GM18868 (cell line): ENCODE measurements at regions not wholly inside any gene's neighbourhood (a gene's known extent, or its start where the extent isn't known, plus 50 kb on each side); places are given as distances from the start of the nearest gene placed in this dataset.
A peak's percentile ranks its signal among the peaks of the same experiment; 100 is the strongest.
"Not testable (repeated sequence)": the region's sequence is repeated elsewhere in the genome, so short reads cannot be mapped to it uniquely, and the experiment has no call there.

ENCODE experiments used
- ATAC-seq: cut with Tn5 transposase; IDR thresholded peaks from one replicate; pipeline ENCODE4 v1.9.1; 2021; ENCODE audit warnings: mild to moderate bottlenecking, moderate library complexity; ENCODE audit not compliant: unreplicated experiment

DNA sequence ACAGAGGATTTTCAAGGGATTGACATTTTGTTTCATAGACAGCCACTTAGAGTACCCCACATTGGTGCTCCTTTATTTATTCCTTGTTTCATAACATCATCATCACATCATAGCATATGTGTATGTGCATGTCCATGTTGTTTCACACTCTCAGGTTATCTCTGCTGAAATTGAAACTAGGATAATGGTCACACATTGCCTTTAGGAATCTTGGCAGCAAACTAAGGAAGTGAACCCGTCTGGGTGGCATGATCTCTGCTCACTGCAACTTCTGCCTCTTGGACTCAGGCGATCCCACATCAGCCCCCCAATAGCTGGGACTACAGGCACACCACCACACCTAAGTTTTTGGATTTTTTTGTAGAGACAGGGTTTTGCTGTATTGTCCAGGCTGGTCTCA lies 234.2 kb upstream of the ANKRD50 start:
- no peak for ATAC-seq

DNA sequence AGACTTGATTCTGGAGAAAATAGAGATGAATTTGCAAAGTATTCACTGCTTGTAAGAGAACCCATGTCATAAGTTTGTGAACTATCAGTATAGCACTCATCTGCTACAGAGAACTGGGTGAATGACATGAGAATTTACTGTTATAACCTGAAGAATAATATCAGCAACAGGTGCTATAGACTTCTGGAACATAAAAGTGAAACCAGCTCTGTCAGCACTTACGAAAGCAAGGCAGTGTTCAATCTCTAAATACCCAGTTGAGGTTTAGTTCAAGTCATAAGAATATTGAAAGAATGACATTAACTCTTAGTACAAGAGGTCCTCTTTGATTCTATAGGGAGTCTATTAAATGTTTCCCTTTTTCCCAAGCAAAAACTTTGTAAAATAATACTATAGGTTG lies 232.9 kb upstream of the ANKRD50 start:
- peak; percentile 57 for ATAC-seq

DNA sequence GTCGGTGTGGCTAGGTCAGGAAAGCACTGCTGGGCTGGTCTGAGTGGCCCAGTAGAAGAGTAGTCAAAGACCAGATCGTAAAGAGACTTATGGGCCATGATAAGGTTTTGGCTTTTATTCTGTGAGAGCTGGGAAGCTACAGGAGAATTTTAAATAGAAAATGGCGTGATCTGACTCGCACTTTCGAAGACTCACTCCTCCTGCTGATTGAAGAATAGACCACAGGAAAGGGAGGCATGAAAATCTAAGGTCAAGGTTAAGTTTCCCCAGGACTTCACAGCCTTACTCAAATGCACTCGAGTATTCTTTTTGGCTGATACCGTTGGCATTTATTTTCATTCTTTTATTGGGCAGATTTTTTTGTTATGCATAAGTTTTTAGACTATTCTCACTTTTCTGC lies 231.4 kb upstream of the ANKRD50 start:
- ATAC-seq = peak; percentile 47

DNA sequence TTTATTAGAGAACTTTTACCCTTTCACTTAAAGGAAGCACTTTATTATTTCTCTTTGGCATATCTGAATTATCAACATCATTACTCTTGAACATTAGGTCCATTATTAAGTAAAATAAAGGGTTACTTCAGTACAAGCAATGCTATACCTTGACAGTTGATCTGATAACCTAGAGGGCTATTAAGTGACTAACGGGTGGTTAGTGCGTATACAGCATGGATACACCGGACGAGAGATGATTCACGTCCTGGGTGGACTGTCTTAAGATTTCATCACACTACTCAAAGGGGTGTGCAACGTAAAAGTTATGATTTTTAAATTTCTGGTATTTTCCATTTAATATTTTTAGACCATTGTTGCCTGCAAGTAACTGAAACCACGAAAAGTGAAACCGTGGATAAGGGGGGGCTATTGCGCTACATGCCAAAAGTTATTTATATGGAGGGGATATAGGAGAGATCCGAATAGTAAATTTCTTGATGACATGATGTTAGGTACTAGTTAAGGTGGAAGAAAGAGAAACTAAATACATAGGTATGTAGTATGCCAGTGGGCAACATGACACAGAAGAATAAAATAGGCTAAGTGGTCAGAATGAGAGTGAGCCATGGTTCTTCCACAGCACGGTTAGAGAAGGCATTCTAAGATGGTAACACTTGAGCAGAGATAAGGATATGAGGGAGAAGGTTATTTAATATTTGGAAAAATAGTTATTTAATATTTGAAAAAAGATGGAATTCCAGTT lies 230.8 kb upstream of the ANKRD50 start:
- ATAC-seq = no peak

DNA sequence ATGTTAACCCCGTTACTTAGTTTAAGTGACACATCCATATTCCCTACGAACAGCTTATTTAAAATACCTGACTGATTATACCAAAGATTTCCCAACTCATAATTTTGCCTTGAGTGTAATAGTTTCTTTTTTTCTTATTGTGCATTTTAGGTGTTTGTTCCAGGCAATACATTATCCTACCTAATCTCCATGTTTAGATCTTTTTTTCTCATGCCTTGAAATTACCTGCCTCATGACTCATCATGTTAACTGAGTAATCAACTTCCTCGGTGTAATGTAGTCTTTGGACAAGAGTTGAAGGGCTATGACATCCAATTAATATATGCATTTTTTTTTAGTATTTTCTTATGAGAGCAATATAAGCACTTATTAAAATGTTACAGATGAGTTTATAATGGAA lies 228.7 kb upstream of the ANKRD50 start:
- ATAC-seq = no peak

DNA sequence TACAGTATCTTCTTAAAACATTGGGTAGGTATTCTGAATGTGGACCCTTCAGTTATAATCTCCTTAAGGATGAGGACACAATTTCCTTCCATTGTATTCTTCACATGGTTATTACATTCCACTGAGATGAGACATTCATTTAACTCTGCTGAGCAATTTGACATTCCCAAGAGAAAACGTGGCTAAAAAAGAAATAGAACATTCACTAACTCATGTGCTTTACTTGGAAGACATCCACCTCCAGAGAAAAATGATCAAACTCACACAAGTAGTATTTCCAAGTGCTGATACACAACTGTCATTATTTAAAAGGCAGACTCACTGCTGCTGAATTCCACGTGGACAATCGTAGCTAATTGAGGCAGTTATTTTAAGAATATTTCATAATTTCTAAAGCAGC lies 227.9 kb upstream of the ANKRD50 start:
- ATAC-seq = no peak

DNA sequence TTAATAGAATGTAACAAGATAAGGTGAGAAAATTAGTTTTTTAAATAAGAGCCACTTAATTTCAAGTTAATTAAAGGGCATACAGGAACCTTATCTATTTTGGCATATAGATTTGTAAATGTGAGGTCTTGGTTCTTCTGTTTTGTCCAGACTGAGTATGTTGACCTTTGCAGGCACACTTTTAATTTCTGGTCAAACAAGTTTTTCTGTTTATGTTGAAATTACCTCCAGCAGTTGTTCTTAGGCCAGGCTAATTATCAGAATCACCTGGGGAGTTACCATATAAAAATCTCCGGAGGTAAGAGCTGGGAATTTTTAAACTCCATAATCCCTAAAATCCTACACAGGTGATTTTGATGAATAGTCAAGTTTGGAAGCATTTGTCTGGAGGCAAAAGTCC lies 227.4 kb upstream of the ANKRD50 start:
- ATAC-seq = no peak

DNA sequence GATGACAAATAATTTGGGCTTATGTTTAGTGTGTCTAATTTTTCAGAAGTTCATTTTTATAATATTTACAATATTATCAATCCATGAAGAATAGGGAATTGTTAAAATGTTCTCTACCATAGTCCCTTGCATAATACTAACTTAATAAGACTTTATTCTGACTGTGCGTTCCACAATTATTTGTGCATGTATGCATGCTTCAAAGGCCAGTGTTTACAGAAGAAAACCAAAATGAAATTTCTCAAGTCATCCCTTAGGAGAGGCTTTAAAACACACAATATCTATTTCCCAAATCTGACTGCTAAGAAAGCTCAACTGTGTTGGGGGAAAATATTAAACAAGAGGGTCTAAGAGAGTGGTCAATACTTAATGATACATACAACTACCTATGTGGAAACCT lies 226.3 kb upstream of the ANKRD50 start:
- no peak for ATAC-seq

DNA sequence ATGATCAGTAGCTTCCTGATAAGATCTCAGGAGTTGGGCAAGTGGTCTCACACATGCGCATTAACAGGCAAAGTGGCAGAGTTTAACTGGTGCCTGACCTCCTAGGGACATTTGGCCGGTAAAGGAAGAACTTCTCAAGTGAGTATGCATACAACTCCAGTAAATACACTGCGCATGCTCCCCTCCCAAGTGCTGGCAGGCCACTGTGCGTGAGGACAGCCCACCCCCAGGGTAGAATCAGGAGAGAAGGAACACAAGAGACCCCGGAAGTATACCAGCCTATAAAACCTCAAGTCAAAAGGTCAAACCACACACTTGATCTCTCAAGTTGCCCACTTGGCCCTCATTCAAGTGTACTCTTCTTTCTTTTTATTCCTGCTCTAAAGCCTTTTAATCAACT lies 225.5 kb upstream of the ANKRD50 start:
- no peak for ATAC-seq

DNA sequence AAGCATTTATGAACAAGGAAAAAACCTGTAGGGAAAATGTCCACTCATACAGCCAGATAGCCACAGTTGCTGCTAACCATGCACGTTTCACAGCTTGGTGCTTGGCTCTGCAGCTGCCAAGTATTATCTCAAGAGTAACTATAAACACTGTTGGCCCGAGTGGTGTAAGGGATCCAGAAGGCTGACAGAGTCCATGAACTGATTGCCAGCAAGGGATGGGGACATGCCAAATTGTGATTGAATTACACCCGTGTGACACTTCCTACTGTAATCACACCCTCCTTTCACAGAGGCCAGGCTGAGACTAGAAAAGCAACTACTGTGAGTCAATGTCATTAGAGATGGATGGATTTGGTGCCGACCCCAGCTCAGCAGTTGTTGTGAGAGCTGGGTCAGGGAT lies 223.9 kb upstream of the ANKRD50 start:
- no peak for ATAC-seq

DNA sequence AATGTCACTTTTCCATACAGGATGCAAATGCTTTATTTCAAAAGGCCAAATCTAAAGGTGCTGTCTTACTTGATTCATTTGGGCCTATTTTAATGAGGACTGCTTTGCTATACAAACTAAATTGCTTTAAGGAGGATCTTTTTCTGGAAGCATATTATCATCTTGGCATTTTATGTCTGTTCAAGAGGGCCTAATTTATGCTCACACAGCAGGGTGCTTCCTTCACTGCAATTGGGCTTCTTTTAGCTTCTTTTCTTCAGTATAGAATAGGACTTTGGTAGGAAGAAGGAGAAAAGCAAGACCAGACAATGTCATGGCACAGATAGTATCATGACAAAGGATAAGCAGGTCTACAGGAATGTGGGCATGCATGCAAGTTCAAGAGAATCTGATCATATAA lies 222.4 kb upstream of the ANKRD50 start:
- no peak for ATAC-seq

DNA sequence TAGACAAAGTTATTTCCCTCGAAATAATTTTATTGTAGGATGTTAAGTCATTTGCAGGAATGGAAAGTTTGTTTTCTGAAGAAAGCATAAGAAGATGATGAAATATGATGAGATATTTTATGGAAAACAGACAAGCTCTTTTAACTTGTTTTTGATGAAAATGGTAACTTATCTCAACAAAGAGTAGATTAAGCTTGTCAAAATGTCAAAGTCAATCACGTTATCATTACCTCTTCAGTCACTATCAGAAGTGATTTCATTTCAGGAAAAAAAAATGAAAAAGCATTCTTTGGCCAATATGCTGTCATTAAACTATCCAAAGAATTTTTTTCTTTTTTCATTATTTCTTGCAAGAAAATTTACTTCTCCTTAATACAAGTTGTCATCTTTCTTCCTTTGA lies 221.0 kb upstream of the ANKRD50 start:
- ATAC-seq = no peak

DNA sequence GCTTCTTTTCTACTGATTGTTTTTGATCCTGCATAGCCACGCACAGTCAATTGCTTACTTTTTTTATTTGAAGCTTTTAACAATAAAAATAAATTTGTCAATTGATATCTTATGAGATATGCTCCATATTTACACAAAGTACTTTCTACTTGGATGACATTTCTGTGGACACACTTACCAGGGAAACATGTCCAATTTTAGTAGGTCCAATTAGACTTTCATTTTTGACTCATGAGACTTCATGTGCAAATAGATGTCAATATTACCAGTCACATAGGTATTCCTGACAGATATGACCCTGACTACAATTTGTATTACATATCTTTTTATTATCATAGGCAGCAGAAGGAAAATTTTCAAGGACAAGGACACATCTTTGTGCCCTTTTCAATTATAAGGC lies 219.9 kb upstream of the ANKRD50 start:
- ATAC-seq = no peak

DNA sequence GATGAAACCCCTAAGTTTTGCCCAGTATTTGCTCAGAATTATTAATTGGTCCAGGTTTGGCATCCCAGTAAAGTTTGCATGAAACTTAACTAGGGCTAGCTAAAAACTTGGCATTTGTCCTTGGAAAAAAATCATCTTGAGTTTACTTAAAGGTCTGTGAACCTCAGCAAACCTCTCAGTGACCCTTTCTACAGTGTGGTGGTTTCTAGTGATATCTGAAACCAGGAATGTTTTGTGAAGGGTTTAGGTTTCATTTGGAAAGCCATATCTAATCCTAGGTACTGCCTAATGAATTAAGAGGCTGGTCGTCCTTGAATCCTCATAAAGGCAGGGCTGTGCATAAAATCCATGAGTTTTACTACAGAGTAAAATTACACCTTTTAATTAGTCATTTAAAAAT lies 218.5 kb upstream of the ANKRD50 start:
- no peak for ATAC-seq

DNA sequence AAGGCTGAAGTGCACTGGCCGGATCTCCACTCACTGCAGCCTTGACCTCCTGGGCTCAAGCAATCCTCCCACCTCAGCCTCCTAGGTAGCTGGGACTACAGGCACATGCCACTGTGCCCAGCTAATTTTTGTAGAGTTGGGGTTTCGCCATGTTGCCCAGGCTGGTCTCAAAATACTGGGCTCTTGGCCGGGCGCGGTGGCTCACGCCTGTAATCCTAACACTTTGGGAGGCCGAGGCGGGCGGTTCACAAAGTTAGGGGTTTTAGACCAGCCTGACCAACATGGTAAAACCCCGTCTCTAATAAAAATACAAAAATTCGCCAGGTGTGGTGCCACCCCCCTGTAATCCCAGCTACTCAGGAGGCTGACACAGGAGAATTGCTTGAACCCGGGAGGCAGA lies 210.2 kb upstream of the ANKRD50 start:
- ATAC-seq = not testable (repeated sequence)

DNA sequence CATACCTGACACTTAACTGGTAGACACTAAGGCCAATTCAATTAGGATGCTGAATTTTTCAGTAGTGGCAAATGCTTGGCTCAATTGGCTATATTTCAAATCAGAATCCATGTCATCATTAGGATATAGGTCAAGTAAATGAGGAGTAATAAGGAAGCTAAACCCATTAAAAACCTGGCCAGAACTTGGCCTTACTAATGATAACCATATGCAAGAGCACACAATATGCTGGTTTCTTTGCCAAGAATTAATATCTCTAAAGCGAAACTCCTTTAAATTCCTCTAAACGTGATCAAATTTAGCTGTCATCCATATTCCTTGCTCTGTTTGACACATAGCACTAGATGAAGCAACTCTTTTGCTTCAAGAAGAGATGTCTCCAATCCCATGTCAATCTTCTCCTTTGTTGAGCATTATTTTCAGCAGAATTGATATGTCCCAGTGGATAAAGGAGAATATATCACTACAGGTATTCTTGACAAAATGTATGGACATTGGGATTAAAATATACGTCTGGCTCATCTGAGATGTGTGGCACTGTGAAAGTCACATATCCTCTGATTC lies 206.1 kb upstream of the ANKRD50 start:
- no peak for ATAC-seq

DNA sequence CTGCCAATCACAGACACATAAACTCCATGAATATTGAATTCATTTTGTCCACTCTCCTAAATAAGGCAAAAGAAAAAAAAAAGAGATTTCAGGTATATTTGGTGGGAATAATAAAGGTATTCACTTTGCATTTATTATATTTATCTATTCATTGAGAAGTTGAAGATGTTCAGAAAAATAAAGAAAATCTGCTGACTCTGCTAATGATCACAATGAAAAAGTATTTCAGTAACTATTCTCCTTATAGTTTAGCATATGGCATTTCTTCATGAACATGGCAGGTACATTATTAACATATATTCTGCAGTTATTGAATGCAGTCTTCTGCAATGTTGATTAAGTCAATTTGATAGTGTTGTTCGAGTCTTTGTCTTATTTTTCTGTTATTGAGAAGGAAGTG lies 202.5 kb upstream of the ANKRD50 start:
- ATAC-seq = no peak

DNA sequence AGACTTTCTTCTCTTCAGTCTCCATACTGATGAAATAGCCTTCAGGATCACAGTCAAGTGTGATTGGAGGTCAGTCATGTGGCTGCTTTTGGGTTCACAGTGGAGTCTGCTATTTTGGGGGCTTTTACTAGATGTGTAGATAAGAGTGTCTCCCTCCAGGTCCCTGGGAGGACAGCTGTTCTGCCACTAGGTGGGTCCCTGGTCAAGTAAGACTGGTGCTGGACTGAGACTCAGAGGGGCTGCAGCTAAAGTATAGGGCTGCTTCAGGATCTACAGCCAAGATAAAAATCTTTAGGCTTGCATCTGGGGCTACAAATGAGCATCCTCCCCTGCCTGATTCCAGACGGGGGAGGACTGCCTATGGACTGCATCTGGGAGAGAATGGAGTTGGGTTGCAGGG lies 200.7 kb upstream of the ANKRD50 start:
- no peak for ATAC-seq

DNA sequence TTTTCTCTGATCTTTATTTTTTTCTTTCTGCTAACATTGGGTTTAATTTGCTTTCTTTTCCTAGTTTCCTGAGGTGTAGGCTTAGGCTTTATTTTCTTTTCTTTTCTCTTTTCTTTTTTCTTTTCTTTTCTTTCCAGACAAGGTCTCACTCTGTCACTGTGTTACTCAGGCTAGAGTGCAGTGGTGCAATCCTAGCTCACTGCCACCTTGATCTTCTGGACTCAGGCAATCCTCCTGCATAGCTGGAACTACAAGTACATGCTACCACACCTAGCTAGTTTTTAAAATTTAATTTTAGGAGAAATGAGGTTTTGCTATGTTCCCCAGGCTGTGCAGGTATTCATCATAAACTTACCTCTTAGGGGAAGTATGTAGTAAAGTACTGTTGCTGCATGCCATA lies 197.8 kb upstream of the ANKRD50 start:
- ATAC-seq = no peak

DNA sequence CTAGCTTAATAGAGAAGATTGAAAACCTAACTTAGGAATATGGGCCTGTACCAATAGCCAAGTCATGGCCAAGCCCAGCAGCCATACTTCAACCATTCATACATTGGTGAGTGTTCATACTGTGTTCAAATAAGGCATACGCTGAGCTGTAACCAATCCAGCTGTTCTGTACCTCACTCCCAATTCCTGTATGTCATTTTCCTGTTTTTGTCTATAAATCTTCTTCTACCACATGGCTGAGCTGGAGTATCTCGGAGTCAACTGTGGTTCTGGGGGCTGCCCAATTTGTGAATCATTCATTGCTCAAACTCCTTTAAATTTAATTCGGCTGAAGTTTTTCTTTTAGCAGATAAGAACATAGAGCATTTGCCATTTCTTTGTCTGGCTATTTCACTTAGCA lies 195.3 kb upstream of the ANKRD50 start:
- no peak for ATAC-seq

DNA sequence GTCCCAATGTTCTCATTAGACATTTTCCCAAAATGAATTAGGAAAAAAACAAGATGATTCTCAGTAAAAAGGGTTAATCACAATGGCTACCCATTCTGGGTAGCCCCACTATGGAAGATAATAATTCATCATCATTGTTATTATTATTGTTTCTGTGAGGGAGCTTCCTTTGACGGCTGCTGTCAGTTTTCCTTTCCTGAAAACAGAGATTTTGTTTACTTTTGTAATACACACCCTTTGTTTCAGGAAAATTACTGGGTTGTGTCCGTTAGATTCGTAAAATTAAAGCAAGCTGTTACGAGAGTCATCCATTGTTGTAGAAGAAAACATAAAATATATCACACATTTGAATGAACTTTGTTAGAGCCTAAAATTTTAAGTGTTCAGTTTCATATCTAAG lies 192.9 kb upstream of the ANKRD50 start:
- no peak for ATAC-seq

DNA sequence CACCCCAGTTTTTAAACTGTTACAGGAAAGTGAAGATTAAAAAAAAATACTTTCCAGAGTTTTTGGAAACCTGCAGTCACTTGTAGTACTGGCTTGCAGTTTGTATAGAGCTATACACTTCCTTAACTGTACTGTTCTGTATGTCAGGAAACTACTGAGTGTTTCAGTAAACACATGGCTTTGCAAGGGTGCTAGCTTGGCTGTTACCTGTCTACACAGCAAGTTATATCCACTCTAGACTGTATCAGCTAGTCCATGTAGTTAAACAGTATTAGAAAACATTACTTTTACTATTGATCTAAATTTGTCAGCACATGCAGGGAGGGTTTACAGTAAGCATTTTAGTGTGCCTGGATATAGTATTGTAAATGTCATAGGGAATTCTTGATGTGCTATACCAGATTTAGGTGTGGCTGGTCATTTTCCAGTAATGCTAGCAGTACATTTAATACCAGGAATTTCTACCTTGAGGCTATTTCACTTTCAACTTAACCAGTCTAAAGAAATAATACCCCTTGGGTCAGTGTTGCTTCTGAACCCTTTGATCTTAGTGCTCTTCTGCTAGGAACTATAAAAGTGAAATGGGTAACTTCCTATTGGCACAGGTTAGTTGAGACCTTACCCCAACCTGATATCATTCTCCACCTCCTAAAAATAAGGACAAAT lies 192.3 kb upstream of the ANKRD50 start:
- ATAC-seq = no peak
